K562 (cell line): ENCODE measurements at regions not wholly inside any gene's neighbourhood (a gene's known extent, or its start where the extent isn't known, plus 50 kb on each side); places are given as distances from the start of the nearest gene placed in this dataset.
"Not testable (repeated sequence)": the region's sequence is repeated elsewhere in the genome, so short reads cannot be mapped to it uniquely, and the experiment has no call there.

Experiments used
- ATAC-seq: fragments of 200-7000 bp; cut with Tn5 transposase; 3 replicates; pipeline ENCODE4 v1.9.1; 2020; ENCODE audit warnings: moderate library complexity
- BruUV-seq: library from RNA; stranded (reverse); fragments of 400-500 nt; replicated peaks from 2 replicates; lab custom pipeline; 2021; lab: Mats Ljungman, UMichigan
- CTCF ChIA-PET: fragments of 300-600 bp; formaldehyde crosslinking; extraction: SDS; loops from one replicate; lab custom pipeline; 2021; ENCODE audit warnings: low intra/inter-chr PET ratio; lab: Yijun Ruan, JAX
- POLR2A ChIA-PET: fragments of 300-600, 350-650 bp; sonication (Branson Sonifier 250); formaldehyde crosslinking; extraction: SDS; loops from one replicate; lab custom pipeline; 2021; ENCODE audit warnings: antibody characterized with exemption, inconsistent platforms; lab: Yijun Ruan, JAX
- DNase-seq, 4 experiments: peaks; one replicate each; pipeline versions ENCODE4 v3.0.0 to v3.0.0-alpha.2; 2011 to 2018; ENCODE audit warnings: low spot score in 3 of 4, mixed read lengths in 3 of 4; ENCODE audit errors: extremely low read depth in 1 of 4
- FAIRE-seq: peaks from 2 replicates; lab custom pipeline; 2011; peaks lifted over from hg19 to GRCh38; lab: Jason Lieb, UNC
- H2AFZ ChIP-seq: 2 replicates; pipeline ENCODE4 v1.6.0; 2011; ENCODE audit warnings: low read depth, low read length, control low read depth, inconsistent platforms
- H3K27ac ChIP-seq: fragments of 200-600 bp; 3 replicates; pipeline ENCODE4 v1.8.0; 2011; ENCODE audit warnings: low read depth, mild to moderate bottlenecking, control low read depth, inconsistent platforms, low read length, moderate library complexity, mixed read lengths; ENCODE audit errors: extremely low read depth
- H3K27me3 ChIP-seq, 2 experiments: fragments of 300-600 bp in 1 of 2; 2 replicates in 1 of 2; 3 replicates in 1 of 2; pipeline versions ENCODE4 v1.6.0 to v1.8.0; 2011; ENCODE audit warnings: inconsistent platforms in 2 of 2, low read length in 2 of 2, mild to moderate bottlenecking in 1 of 2, mixed read lengths in 1 of 2, moderate library complexity in 1 of 2; ENCODE audit not compliant: control insufficient read depth in 2 of 2, insufficient read depth in 2 of 2
- H3K36me3 ChIP-seq: fragments of 300-600 bp; 3 replicates; pipeline ENCODE4 v1.8.0; 2011; ENCODE audit warnings: mild to moderate bottlenecking, low read length, inconsistent platforms; ENCODE audit not compliant: control insufficient read depth, insufficient read depth
- H3K4me1 ChIP-seq, 2 experiments: fragments of 200-600 bp in 1 of 2; replicated peaks in 1 of 2; 2 replicates in 1 of 2; 3 replicates in 1 of 2; pipeline versions ENCODE4 v1.5.1 to v1.8.0; 2011; ENCODE audit warnings: inconsistent platforms in 2 of 2, low read length in 2 of 2, mild to moderate bottlenecking in 1 of 2, mixed read lengths in 1 of 2, moderate library complexity in 1 of 2; ENCODE audit not compliant: control insufficient read depth in 2 of 2, insufficient read depth in 2 of 2
- H3K4me2 ChIP-seq: 2 replicates; pipeline ENCODE4 v1.6.1; 2011; ENCODE audit warnings: low read length, control low read depth, inconsistent platforms, mixed read lengths; ENCODE audit not compliant: insufficient read depth
- H3K4me3 ChIP-seq: fragments of 200-600 bp; sonication (generic), shearing (Covaris generic); 2 replicates; pipeline ENCODE4 v1.5.1; 2016; ENCODE audit warnings: control low read depth, inconsistent platforms
- H3K79me2 ChIP-seq: fragments of 200-600 bp; 3 replicates; pipeline ENCODE4 v1.8.0; 2011; ENCODE audit warnings: low read length, inconsistent platforms; ENCODE audit not compliant: control insufficient read depth, insufficient read depth
- H3K9ac ChIP-seq, 2 experiments: 2 replicates each; pipeline versions ENCODE4 v1.6.0 to v1.6.1; 2011; ENCODE audit warnings: low read depth in 2 of 2, low read length in 2 of 2, control low read depth in 1 of 2, inconsistent platforms in 1 of 2, mild to moderate bottlenecking in 1 of 2, mixed read lengths in 1 of 2; ENCODE audit not compliant: insufficient read depth in 1 of 2
- H3K9me1 ChIP-seq: one replicate; pipeline ENCODE4 v1.6.0; 2011; ENCODE audit warnings: inconsistent platforms, mild to moderate bottlenecking, low read length, moderate library complexity; ENCODE audit not compliant: control insufficient read depth, insufficient read depth
- H3K9me3 ChIP-seq: replicated peaks from 2 replicates; pipeline ENCODE4 v1.5.1; 2011; ENCODE audit warnings: low read depth, low read length, inconsistent platforms; ENCODE audit not compliant: control insufficient read depth, insufficient read depth
- H4K20me1 ChIP-seq: replicated peaks from 2 replicates; pipeline ENCODE4 v1.6.1; 2011; ENCODE audit warnings: low read length, inconsistent platforms, mixed read lengths; ENCODE audit not compliant: control insufficient read depth, insufficient read depth
- CEBPB ChIP-seq: fragments of 450-650 bp; IDR thresholded peaks from 2 replicates; pipeline ENCODE4 v1.6.1; 2016; ENCODE audit warnings: missing genetic modification characterization, missing compliant biosample characterization
- MYC ChIP-seq, 2 experiments: fragments of 250-450 bp in 1 of 2; sonication (Bioruptor Pico) in 1 of 2; IDR thresholded peaks; 2 replicates each; pipeline versions ENCODE4 v1.5.1 to v1.6.1; 2012 to 2021; ENCODE audit warnings: low read depth in 2 of 2, borderline replicate concordance in 1 of 2, improper control_type of control experiment in 1 of 2, low read length in 1 of 2, mild to moderate bottlenecking in 1 of 2, moderate library complexity in 1 of 2
- WGBS: fragments of 100-300 bp; shearing (Covaris generic); methylation state at CpG from one replicate; pipeline ENCODE4 v1.1.6; 2016; ENCODE audit warnings: low coverage, mixed read lengths; ENCODE audit not compliant: insufficient coverage; ENCODE audit errors: missing lambda C conversion rate; 5-methylcytosine and 5-hydroxymethylcytosine counted together
- in situ Hi-C: fragments of 300-500 bp; cut with MboI; formaldehyde crosslinking; loops from 4 replicates; pipeline ENCODE4 v1.15.0; 2018; ENCODE audit warnings: inconsistent platforms, mixed read lengths
- intact Hi-C: fragments of 100-400 bp; cut with micrococcal nuclease; formaldehyde crosslinking; loops from 2 replicates; pipeline ENCODE4 v1.14.2; 2022
- TF ChIP-seq, protein P1 (sequence below), 2 experiments: fragments of 450-650 bp; IDR thresholded peaks; 2 replicates each; pipeline ENCODE4 v1.6.1; 2016
- TF ChIP-seq, protein P2 (sequence below): sonication (generic); formaldehyde crosslinking; IDR thresholded peaks from 2 replicates; pipeline ENCODE4 v1.9.0; 2022; ENCODE audit warnings: mild to moderate bottlenecking, missing genetic modification reagents
- TF ChIP-seq, protein P3 (sequence below): fragments of 450-650 bp; conservative IDR thresholded peaks from 2 replicates; pipeline ENCODE4 v1.6.1; 2016; ENCODE audit warnings: missing genetic modification characterization, low read depth, mild to moderate bottlenecking, missing compliant biosample characterization, moderate library complexity
- TF ChIP-seq, protein P4 (sequence below): fragments of 450-650 bp; IDR thresholded peaks from 2 replicates; pipeline ENCODE4 v1.6.1; 2014; ENCODE audit warnings: low read depth, mild to moderate bottlenecking, moderate library complexity, borderline replicate concordance
- TF ChIP-seq, protein P5 (sequence below), 2 experiments: fragments of 450-650 bp; conservative IDR thresholded peaks; 2 replicates each; pipeline ENCODE4 v1.6.1; 2017; ENCODE audit warnings: mild to moderate bottlenecking in 2 of 2, moderate library complexity in 2 of 2

DNA sequence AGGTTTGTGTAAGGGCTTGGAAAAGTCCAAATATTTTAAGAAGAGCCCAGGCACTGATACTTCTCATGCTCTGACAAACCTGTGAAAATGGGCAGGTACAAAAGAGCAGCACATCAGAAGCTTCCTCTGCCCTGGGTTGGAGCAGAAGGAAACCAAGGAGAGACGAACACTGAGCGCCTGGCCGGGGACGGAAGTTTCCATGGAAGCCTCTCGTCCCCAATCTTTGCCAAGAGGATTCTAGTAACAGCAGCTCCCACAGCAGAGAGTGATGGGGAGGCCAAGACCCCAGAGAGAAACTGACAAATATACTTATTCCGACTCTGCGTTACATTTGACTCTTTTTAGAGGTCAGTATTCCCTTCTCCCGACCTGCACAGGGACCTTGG lies 268.5 kb downstream of the C16orf95 start:
- no peak for DNase-seq
- Histone ChIP-seq H3K79me2 (no peaks in the 10 kb centered on the region), H3K9me1 (no peaks in the 10 kb centered on the region), H4K20me1 (no peaks in the 10 kb centered on the region), H3K36me3 (no peaks in the 10 kb centered on the region), H3K4me3 (no peak overlapping the region), H3K4me2 (no peak overlapping the region), H3K9me3 (peaks cover 1% of the 10 kb centered on the region; the same call in 1 of the 2 replicates), H2AFZ (peak overlapping the region; percentile 83), H3K27ac (no peak overlapping the region), H3K9ac (no peak overlapping the region), H3K4me1 (peaks cover 16% of the 10 kb centered on the region in 2 experiments), H3K27me3 (peaks cover 5 to 17% of the 10 kb centered on the region in 2 experiments)
- ATAC-seq = no peak
- TF ChIP-seq, protein P1, sequence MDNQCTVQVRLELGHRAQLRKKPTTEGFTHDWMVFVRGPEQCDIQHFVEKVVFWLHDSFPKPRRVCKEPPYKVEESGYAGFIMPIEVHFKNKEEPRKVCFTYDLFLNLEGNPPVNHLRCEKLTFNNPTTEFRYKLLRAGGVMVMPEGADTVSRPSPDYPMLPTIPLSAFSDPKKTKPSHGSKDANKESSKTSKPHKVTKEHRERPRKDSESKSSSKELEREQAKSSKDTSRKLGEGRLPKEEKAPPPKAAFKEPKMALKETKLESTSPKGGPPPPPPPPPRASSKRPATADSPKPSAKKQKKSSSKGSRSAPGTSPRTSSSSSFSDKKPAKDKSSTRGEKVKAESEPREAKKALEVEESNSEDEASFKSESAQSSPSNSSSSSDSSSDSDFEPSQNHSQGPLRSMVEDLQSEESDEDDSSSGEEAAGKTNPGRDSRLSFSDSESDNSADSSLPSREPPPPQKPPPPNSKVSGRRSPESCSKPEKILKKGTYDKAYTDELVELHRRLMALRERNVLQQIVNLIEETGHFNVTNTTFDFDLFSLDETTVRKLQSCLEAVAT (IDR thresholded peaks at IDR 0.05) = no peak
- ChIA-PET POLR2A (interaction anchor here (0.6 to 1.0 kb wide), 3 partner anchors 17 to 158 kb away, joined by 3 to 4 read pairs (median 3); no protein-coding TSS in a partner anchor), CTCF (no interaction called here)
- FAIRE-seq = peak; percentile 62
- 76% methylated on average over 5 of the region's 8 CpGs for WGBS
- BruUV-seq = no TSS peak
- intact Hi-C loops (no loop called here), in situ Hi-C loops (no loop called here)

DNA sequence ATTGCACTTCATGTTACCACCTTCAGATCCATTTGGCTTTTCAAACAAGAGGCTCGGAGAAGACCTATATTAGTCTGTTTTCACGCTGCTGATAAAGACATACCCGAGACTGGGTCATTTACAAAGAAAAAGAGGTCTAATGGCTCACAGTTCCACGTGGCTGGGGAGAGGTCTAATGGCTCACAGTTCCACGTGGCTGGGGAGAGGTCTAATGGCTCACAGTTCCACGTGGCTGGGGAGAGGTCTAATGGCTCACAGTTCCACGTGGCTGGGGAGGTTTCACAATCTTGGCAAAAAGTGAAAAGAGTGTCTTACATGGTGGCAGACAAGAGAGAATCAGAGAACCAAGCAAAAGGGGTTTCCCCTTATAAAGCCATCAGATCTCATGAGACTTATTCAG lies 268.0 kb downstream of the C16orf95 start:
- H2AFZ ChIP-seq = peak overlapping the region; percentile 83
- H3K9me3 ChIP-seq; FAIRE-seq; H3K4me3 ChIP-seq; ATAC-seq; H3K36me3 ChIP-seq; CTCF ChIA-PET; DNase-seq; BruUV-seq; H3K27ac ChIP-seq; H3K4me2 ChIP-seq; H3K9me1 ChIP-seq; H3K79me2 ChIP-seq; H3K9ac ChIP-seq; intact Hi-C loops; in situ Hi-C loops; H4K20me1 ChIP-seq; TF ChIP-seq MYC (CRISPR knock-in tag; IDR thresholded peaks at IDR 0.05; ENCODE audit: borderline replicate concordance, low read depth): not testable (repeated sequence)
- peaks cover under 1 to 13% of the 10 kb centered on the region in 2 experiments for H3K27me3 ChIP-seq
- POLR2A ChIA-PET = interaction anchor here (0.6 to 1.0 kb wide), 3 partner anchors 16 to 158 kb away, joined by 3 to 4 read pairs (median 3); no protein-coding TSS in a partner anchor
- H3K4me1 ChIP-seq = peaks cover 16 to 17% of the 10 kb centered on the region in 2 experiments
- WGBS = 18% methylated on average over 7 of the region's 7 CpGs
- TF ChIP-seq, protein P2, sequence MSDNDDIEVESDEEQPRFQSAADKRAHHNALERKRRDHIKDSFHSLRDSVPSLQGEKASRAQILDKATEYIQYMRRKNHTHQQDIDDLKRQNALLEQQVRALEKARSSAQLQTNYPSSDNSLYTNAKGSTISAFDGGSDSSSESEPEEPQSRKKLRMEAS = peak; percentile 57
- TF ChIP-seq, protein P3, sequence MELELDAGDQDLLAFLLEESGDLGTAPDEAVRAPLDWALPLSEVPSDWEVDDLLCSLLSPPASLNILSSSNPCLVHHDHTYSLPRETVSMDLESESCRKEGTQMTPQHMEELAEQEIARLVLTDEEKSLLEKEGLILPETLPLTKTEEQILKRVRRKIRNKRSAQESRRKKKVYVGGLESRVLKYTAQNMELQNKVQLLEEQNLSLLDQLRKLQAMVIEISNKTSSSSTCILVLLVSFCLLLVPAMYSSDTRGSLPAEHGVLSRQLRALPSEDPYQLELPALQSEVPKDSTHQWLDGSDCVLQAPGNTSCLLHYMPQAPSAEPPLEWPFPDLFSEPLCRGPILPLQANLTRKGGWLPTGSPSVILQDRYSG (tag) = 0 out of 2 replicates have a peak, but pooled peaks have one; percentile 8
- peak; percentile 46; the same call in 1 of the 2 replicates for TF ChIP-seq CEBPB (tag)
- TF ChIP-seq MYC (IDR thresholded peaks at IDR 0.05; ENCODE audit: low read depth, low read length) = peak; percentile 72
- TF ChIP-seq, protein P4, sequence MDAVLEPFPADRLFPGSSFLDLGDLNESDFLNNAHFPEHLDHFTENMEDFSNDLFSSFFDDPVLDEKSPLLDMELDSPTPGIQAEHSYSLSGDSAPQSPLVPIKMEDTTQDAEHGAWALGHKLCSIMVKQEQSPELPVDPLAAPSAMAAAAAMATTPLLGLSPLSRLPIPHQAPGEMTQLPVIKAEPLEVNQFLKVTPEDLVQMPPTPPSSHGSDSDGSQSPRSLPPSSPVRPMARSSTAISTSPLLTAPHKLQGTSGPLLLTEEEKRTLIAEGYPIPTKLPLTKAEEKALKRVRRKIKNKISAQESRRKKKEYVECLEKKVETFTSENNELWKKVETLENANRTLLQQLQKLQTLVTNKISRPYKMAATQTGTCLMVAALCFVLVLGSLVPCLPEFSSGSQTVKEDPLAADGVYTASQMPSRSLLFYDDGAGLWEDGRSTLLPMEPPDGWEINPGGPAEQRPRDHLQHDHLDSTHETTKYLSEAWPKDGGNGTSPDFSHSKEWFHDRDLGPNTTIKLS = peak; percentile 46; the same call in 1 of the 2 replicates
- TF ChIP-seq, protein P5, sequence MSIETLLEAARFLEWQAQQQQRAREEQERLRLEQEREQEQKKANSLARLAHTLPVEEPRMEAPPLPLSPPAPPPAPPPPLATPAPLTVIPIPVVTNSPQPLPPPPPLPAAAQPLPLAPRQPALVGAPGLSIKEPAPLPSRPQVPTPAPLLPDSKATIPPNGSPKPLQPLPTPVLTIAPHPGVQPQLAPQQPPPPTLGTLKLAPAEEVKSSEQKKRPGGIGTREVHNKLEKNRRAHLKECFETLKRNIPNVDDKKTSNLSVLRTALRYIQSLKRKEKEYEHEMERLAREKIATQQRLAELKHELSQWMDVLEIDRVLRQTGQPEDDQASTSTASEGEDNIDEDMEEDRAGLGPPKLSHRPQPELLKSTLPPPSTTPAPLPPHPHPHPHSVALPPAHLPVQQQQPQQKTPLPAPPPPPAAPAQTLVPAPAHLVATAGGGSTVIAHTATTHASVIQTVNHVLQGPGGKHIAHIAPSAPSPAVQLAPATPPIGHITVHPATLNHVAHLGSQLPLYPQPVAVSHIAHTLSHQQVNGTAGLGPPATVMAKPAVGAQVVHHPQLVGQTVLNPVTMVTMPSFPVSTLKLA (conservative IDR thresholded peaks at IDR 0.05) = 0 out of 4 replicates have a peak, but pooled peaks of 1 of the 2 experiments have one; percentile 18
